DMS79 treated with DMSO at 0.1 percent for 48 hours (cell line): ENCODE measurements at regions not wholly inside any gene's neighbourhood (a gene's known extent, or its start where the extent isn't known, plus 50 kb on each side); places are given as distances from the start of the nearest gene placed in this dataset.

Experiments
- DNase-seq: peaks from one replicate; lab custom pipeline; 2025; lab: John Stamatoyannopoulos, UW

- no peak for DNase-seq
These were observed 351.1 kb downstream of the MIAT start for GRCh38 chr22:27008454-27008853.

DNA sequence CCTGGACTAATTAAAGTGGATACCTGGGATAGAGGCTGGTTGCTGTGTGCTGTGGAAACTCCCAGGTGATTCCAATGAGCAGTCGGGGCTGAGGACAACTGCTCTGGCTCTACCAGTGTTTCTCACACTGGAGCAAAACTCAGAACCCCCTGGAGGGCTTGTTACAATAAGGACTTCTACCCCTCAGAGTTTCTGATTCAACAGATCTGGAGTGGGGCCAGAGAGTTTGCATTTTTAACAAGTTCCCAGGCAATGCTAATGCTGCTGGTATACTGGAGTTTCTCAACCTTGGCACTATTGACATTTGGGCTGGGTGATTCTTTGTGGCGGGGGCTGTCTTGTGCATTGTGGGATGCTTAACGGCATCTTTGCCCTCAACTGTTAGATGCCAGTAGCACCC, 353.7 kb downstream of the MIAT start:
- DNase-seq, result no peak

DNA sequence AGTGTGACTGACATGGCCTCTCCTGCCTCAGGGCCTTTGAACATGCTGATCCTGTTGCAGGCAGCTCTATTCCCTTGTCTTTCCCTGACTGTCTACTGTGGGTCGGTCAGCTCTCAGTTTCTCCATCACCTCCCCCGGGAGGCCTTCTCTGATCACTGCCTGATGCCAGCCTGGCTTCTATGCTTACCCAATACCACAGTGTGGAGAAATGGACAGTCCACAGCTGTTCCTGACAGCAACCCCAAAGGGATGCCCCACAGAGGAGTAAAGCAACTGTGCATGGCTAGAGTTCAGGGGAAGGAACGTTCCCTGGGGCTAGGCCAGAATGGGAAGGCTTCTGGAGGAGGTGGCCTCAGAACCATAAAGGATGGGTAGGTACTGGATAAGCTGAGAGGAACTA, 354.3 kb downstream of the MIAT start:
- DNase-seq, result no peak

DNA sequence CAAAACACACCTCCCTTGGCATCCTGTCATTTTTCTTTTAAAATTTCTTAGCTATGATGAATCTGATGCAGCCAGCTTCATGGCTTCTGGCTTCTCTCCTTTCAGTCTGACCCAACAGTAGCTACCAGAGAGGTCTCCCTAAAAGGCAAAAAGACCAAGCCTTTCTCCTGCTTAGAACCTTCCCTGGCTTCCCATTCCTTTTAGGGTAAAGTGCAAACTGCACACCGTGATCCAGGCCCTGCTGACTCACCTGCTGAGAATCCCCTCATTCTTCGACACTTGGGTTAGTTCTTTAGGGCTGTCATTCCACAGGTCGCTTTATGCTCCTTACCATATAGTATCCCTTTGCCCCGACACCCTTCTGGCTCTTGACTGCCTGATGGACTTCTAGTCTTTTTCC, 362.4 kb downstream of the MIAT start:
- no peak for DNase-seq

DNA sequence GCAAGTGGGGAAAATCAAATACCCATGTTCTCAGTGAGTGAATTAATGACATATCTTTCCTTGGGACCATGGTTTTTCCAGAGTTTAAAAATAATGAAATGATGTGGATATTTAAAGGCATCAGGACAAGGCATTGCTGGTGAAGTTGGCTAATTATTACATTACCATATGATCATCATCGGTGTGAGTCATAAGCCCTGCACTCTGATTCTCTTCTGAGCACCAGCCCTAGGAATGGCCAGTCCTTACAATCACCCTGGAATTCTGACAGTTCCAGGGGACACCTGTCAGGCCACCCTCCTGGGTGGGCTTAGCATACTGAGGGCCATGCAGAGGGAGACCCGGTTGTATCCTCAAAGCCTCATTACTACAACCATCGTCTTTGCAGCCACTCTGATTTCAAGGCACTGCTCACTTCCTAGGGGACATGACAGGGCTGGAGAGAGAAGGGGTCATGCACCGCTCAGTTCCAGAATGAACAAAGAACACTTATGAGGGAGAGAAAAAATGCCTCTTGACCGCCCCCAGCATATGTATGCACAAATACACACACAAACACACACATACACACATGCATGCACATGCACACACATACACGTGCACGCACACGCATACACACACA, 365.0 kb downstream of the MIAT start:
- no peak for DNase-seq

DNA sequence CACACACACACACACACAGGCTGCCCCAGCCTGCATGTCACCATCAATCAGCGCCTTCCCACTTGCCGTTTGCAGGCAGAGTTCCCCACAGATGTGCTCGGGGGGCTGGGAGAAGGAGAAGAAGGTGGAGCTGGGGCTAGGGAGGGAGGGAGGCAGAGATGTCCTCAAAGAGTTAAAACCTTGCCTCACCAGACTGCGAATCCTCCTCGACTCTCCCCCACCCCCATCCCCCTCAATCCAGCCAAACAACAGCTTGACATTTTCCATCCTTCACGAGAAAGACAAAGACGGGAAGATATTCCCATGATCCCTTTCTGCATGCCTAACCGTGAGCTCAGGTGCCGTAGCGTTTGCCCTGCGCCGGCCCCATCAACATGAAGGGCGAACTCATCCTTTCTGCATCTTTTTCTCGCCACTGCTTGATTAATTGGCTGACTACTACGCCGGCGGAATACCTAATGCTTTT, 365.5 kb downstream of the MIAT start:
- no peak for DNase-seq

GRCh38 chr22:27023591-27023990, 366.2 kb downstream of the MIAT start:
- DNase-seq, result no peak

DNA sequence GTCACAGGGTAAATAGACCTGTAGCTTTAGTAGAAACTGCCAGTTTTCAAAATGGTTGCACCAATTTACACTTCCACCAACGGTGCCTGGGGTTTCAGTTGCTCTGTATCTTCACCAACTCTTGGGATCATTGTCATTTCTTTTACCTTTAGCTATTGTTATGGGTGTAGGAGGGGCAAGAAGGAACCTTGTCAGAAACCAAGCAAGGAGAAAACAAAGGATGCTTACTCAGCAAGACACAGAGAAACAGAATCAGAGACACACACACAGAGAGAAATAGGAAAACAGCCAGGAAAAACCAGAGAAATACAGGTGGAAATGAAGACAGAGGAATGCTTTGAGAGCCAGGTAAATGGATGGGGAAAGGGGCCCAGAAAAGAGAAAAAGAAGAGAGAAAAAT, 367.6 kb downstream of the MIAT start:
- DNase-seq, result no peak

GRCh38 chr22:27028093-27028492, 370.7 kb downstream of the MIAT start:
- no peak for DNase-seq

DNA sequence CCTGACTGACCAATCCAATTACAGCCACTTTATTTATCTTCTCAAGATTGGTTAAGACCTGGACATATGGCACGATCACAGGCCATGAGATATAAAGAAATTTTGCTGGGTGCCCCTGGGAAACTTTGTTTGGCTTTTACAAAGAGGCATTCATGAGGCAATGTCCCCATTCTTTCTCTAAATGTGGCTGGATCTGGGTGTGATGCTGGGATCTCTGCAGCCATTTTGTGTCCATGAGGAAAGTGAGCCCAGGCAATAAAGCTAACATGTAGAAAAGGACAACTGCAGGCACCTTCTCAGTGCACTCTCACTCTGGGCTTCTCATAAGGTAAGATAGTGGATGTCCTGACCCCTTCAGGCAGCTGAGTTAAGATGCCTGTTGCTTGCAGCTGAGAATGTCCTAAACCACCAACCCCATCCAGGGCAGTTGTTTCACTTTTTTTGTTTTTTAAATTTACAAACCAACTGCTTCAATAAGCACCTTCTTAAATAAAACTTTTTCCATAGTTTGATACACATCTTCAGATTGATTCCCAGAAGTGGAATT, 372.3 kb downstream of the MIAT start:
- DNase-seq, result no peak

- DNase-seq, result no peak
These were observed 374.8 kb downstream of the MIAT start for GRCh38 chr22:27032091-27032761.

DNA sequence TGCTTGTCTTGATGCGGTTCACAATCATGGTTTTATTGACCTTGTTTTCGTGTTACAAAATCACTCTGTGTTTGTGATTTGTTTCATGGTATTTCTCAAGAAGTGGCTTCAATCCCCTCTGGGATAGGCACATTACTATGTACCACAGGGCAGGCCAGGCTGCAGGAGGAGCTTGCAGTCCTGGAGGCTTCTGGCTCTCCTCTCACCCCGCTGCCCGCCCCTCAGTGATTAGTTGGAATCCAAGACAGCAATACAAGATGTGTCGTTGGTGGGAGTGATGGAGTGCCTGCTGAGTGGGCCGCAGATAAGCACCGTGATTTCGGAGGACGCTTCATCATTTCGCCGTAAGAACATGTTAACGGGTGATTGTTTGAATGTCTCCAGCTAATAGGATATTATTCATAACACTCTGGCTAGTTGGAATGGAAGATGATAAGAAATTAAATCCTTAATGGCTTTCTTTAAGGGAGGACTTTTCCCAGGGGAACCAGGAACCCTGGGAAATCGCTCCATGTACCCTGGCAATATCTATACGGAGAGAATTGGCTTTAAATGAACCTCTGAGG, 384.4 kb downstream of the MIAT start:
- DNase-seq, result no peak

DNA sequence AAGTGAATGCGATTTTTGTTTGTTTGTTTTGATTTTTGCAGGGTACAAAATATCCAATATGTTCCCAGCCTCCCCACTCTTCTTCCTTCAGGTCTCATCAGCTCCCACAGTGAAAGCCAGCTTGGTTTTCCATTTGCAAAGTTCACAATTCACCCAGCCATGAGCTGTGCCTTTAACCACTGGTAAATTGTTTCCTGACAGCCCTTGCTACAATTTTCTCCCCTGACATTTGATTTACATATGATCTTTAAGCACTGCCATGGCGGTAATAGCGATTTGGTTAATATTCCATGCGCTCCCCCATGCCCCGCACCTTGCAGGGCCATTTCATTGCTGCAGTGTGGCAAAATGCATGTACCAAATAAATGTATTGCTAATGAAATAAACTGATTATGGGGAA, 385.9 kb downstream of the MIAT start:
- no peak for DNase-seq

- DNase-seq, result no peak
These were observed 387.9 kb downstream of the MIAT start for GRCh38 chr22:27045103-27045947.

DNA sequence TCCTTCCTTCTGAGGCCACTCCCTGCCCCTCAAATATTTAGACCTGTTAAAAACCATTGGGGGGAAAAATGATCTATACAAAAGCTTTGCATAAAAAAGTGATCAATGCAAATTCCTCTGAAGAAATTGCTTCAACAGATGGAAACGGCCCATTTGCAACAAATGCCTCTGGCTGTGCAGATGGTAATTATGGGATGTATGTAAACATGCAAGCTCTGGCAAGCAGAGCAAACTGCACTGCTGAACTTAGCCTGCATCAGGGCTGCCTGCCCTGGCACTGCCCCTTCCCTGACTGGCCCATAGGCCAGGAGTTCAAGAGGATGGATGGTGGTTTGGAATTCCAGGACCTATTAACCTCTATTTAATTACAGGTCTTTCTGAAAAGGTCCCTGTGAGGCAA, 388.7 kb downstream of the MIAT start:
- DNase-seq, result no peak

DNA sequence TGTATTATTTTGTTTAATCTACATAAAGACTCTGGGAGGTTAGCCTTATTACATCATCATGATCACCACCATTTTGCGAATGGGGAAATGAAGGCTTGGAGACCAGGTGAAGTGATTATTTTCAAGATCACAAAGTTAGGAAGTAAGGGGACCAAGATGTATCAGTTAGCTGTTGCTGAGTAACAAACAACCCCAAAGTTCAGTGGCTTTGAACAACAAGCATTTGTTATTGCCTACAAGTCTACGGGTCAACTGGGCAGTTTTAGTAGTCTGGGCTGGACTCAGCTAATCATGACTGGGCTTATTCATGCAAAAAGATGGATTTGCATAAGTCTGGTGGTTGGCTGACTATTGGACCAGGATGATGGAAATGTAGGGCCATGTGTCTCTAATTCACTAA, 389.2 kb downstream of the MIAT start:
- DNase-seq, result no peak

GRCh38 chr22:27050771-27051170, 393.4 kb downstream of the MIAT start:
- no peak for DNase-seq

GRCh38 chr22:27051407-27051806, 394.0 kb downstream of the MIAT start:
- DNase-seq, result no peak

- DNase-seq, result no peak
These were observed 400.3 kb downstream of the MIAT start for GRCh38 chr22:27057717-27058116.

DNA sequence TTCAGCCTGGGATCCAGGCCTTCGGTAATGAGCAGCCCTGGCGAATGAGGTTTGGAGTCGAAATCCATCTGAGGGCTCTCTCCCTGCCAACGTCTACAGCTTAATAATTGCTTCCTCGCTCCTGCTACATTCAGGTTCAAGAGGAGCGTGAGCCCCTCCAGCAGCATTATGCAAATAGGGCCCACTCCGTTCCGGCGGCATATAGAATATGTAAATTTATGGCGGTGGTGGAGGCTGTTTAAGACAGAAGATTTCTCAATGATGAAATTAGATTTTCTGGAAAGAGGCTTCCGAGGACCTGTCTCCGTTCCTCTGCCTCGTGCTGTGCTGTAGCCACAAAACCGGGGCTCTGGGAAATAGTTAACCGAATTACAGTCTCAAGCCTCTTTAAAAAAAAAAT, 402.8 kb downstream of the MIAT start:
- no peak for DNase-seq

DNA sequence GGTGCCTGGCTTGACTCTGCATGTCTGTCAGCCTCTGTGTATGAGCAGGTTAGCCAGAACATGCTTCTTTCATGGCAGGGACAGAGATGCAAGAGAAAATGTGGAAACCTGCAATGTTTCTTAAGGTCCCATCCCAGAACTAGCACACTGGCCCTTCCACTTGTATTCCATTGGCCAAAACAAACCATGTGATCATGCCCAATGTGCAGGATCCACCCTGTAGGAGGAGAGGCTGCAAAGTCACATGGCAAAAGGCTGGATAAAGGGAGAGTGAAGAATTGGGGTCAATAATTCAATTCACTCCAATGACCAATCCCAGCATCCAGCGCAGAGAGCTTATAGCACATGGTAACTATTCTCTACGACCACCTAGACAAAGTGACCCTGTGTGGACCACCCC, 405.5 kb downstream of the MIAT start:
- no peak for DNase-seq

- DNase-seq, result no peak
These were observed 406.0 kb downstream of the MIAT start for GRCh38 chr22:27063406-27063805.

GRCh38 chr22:27063841-27064240, 406.5 kb downstream of the MIAT start:
- DNase-seq, result no peak
